Femur (tissue), 1 donor: ENCODE measurements at regions not wholly inside any gene's neighbourhood (a gene's known extent, or its start where the extent isn't known, plus 50 kb on each side); places are given as distances from the start of the nearest gene placed in this dataset.
"Not testable (repeated sequence)": the region's sequence is repeated elsewhere in the genome, so short reads cannot be mapped to it uniquely, and the experiment has no call there.

Experiments used
- DNase-seq: peaks from one replicate; pipeline ENCODE4 v3.0.0-alpha.2; 2017

- DNase-seq = no peak
These were observed 373.5 kb upstream of the TRPC7 start for GRCh38 chr5:136738829-136739228.

GRCh38 chr5:136736021-136736420 lies 370.7 kb upstream of the TRPC7 start:
- no peak for DNase-seq

DNA sequence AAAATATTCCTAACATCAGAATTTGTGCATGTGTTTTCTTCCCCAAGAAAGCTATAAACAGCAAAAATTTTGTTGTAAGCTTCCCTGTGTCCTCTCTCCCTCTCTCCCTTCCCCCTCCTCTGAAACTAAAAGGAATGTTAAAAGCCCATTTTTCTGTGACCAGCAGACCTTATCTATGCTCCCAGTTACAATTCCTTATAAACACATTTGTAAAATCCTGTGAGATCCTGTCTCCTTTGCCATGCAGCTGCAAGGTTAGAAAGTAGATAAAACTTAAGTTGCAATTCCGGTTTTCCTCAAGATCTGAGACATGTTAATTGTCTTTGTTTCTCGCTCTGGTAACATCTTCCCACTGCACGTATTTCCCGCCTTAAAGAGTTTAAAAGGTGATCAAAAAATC lies 370.3 kb upstream of the TRPC7 start:
- not testable (repeated sequence) for DNase-seq

DNA sequence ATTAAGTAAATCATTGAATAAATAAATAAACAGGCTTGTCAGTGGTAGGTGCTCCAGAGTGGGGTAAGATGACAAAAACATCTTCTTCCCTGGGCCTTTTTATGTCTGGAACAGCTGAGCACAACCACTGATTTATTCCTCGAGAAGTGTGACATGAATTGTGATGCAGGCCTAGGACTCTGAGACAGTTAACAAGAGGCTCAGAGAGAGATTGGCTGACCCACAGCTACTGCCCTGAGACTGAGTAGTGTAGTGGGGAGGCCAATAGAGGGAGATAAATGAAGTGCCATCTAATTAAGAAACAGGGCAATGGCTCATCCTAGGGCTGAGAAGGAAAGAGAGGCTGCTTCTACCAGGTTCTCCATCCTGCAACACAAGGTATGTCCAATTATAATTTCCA lies 369.3 kb upstream of the TRPC7 start:
- no peak for DNase-seq

GRCh38 chr5:136732751-136733150 lies 367.4 kb upstream of the TRPC7 start:
- no peak for DNase-seq

DNA sequence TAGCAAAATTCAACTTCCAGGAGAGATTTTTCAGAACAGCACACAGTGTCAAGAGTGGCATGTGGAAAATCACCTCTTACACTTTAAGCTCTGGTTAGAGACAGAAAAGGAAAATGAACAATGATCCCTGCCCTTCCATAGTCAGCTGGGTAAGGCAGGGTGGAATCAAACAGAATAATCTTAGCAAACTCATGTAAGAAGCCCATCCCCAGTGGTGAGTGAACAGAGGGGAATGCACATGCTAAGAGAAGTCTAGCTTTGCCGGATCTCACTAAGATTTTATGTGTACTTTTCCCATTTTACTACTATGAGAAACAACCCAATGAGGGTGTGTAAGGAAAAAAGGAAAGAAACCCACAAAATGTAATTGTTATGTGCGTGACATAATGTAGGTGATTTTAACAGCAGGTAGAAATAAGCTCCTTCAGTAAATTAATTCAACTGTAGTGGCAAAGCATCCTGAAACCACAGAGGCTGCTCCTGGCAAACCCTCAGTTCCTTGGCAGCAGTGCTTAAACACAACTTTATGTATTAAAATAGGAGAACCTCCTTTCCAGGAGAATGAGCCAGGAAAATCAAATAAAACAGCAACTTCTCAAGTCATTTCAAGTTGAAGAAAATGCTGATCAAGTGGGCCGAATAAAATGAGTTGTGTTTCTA lies 366.0 kb upstream of the TRPC7 start:
- peak; percentile 64 for DNase-seq

DNA sequence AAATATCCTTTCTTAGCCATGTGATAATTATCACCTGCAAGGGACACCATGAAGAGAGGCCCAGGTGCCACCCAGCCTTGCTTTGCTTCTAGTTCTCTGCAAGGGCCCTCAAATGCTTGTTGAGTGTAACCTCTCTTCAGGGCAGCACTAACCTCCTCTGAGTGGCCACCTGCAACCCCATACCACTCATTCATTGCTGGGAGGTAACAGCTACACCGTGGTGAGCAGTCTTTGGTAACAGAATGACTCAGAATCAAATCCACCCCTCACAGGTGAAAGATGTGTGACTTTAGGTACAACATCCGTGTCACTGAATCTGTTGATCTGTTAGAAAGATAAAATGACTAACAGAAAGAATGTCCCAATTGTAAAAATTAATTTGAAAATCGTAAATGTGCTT lies 365.1 kb upstream of the TRPC7 start:
- DNase-seq = no peak

- DNase-seq = no peak
These were observed 364.6 kb upstream of the TRPC7 start for GRCh38 chr5:136729901-136730355.

- no peak for DNase-seq
These were observed 361.2 kb upstream of the TRPC7 start for GRCh38 chr5:136726506-136726905.

DNA sequence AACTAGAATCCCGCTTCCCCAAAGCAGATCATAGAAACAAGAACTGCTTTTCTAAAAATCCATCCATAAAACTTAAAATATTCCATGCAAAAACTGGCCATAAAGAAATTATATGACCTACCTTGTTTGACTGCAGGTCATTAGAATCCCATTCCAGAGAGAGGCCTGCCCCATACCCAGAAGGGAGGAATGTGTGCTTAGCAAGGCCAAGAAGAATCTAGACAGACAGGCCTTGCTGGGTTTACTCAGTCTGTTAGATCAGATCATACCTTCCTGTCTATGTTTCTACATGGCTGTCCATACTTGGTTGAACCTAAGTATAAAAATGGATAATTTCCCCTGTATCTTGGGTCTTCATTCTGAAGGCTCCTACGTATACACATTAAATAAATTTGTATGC lies 358.8 kb upstream of the TRPC7 start:
- DNase-seq = no peak

DNA sequence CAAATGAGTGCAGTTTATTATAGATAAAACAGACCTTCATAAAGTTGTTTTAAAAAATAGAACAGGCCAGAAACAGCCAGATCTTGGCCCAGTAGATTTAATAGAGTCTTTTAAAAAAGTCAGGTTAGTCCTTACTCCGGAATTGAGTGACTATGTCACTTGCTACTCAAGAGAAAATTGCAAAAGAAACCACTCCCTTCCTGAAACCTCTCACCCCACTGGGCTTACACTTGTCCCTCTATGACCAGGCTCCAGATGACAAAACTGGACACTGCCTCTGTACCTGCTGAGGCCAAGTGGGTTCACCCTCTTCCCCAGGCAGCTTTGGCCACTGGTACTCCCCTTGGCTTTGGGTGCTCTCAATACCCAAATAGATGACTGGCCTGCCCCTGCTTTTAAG lies 357.2 kb upstream of the TRPC7 start:
- no peak for DNase-seq

DNA sequence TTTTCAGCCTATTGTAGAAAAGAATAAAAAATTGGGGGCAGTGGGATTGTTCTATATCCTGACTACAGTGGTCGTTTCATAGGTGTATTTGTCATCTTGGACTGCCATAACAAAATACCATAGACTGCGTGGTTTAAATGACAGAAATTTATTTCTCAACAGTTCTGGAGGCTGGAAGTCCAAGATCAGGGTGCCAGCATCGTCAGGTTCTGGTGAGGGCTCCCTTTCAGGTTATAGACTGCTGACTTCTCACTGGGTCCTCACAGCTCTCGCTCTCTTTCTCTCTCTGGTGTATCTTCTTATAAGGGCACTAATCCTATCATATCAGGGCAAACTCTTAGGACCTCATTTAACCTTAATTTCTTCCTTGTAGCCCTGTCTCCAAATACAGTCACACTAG lies 356.7 kb upstream of the TRPC7 start:
- no peak for DNase-seq

- DNase-seq = no peak
These were observed 355.3 kb upstream of the TRPC7 start for GRCh38 chr5:136720674-136721073.

DNA sequence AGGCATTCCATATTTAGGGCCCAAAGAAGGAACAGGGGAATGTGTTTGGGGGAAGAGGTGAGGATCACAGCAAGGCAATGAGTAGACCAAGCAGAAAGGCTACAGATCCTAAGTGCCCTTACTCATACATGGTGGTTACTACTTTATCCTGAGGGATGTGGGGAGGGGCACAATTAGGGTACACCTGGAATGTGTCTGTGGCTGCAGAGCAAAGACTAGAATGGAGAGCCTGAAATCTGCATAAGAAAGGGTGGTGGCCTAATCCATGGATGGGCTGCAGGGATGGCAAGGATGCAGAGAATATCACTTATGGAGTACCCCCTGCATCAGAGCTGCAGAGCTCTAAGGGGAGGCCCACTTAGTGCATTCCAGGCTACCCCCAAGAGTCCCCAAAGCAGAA lies 352.6 kb upstream of the TRPC7 start:
- no peak for DNase-seq

DNA sequence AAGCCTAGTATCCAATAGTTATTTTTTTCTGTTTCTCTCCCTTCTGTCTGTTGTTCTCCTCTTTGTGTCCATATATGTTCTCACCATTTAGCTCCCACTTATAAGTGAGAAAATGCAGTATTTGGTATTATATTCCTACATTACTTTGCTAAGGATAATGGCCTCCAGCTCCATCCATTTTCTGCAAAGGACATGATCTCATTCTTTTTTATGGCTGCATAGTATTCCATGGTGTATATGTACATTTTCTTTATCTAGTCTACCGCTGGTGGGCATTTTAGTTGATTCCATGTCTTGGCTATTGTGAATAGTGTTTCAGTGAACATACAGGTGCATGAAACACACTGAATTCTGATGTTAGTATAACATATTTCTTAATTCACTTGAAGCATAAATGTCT lies 348.9 kb upstream of the TRPC7 start:
- no peak for DNase-seq

- DNase-seq = no peak
These were observed 347.3 kb upstream of the TRPC7 start for GRCh38 chr5:136712628-136713027.

GRCh38 chr5:136710834-136711233 lies 345.5 kb upstream of the TRPC7 start:
- DNase-seq = no peak

DNA sequence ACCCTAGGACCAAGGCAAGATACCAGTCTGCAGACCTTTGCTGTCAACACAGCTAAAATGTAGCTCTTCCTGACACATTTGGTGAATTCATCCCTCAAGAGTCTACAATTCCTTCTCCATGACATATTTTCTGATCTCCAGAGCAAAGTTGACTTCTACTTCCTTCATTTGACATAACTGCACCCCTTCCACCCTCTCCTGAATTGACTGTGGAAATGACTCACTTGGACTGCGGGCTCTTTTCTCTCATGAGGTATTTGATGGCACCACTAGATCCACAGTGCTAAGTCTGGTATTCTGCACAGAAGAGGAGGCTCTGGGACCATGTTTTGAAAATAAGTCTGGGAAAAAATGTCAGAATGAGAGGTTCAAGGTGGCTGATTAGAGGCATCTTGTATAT lies 338.4 kb upstream of the TRPC7 start:
- DNase-seq = no peak

- no peak for DNase-seq
These were observed 337.7 kb upstream of the TRPC7 start for GRCh38 chr5:136703036-136703435.

GRCh38 chr5:136701191-136701590 lies 335.8 kb upstream of the TRPC7 start:
- no peak for DNase-seq

GRCh38 chr5:136699651-136700050 lies 334.3 kb upstream of the TRPC7 start:
- no peak for DNase-seq

DNA sequence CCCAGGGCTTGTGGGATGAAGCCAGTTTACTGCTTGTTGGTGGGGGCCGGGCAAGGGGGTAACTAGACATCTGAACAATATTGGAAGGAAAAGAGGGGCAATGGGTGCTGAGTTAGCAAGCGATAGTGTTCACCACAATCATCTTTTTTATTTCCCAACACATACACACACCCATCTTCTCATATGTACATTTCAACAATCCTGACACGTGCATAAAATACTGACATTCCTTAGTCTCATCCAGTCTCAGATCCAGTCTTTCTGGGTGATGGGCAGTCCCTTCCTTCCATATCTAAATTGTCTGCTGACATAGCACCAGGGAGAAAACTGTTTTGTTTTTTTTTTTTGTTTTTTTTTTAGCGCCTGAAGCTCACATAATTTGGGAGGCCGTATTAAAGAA lies 333.6 kb upstream of the TRPC7 start:
- DNase-seq = no peak

GRCh38 chr5:136694258-136694657 lies 328.9 kb upstream of the TRPC7 start:
- DNase-seq = no peak

DNA sequence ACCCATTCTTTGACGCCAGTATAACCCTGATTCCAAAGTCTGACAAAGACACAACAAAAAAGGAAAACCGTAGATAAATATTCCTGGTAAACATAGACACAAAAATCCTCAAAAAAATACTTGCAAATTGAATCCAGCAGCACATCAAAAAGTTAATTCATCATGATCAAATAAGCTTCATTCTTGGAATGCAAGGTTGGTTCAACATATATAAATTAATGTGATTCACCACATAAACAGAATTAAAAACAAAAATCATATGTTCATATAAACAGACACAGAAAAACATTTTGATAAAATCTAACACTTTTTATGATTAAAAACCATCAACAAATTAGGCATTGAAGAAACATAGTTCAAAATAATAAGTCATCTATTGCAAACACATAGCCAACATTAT lies 324.2 kb upstream of the TRPC7 start:
- no peak for DNase-seq

- DNase-seq = no peak
These were observed 321.0 kb upstream of the TRPC7 start for GRCh38 chr5:136686192-136686872.
